Upper lobe of left lung (tissue), 4 donors: ENCODE measurements at regions not wholly inside any gene's neighbourhood (a gene's known extent, or its start where the extent isn't known, plus 50 kb on each side); places are given as distances from the start of the nearest gene placed in this dataset.

Source experiments
- POLR2A ChIP-seq, 4 donors: fragments of 450-650 bp; IDR thresholded peaks; one replicate each; pipeline ENCODE4 v1.5.1; 2016 to 2017; ENCODE audit warnings: antibody characterized with exemption in 4 of 4, mild to moderate bottlenecking in 2 of 4
- TF ChIP-seq, protein P1 (sequence below), 6 experiments: fragments of 450-650 bp in 4 of 6; fragments of 200-600 bp in 2 of 6; sonication (generic) in 2 of 6; IDR thresholded peaks; one replicate each; pipeline ENCODE4 v1.5.1; 2016 to 2019; ENCODE audit warnings: antibody characterized with exemption in 6 of 6

DNA sequence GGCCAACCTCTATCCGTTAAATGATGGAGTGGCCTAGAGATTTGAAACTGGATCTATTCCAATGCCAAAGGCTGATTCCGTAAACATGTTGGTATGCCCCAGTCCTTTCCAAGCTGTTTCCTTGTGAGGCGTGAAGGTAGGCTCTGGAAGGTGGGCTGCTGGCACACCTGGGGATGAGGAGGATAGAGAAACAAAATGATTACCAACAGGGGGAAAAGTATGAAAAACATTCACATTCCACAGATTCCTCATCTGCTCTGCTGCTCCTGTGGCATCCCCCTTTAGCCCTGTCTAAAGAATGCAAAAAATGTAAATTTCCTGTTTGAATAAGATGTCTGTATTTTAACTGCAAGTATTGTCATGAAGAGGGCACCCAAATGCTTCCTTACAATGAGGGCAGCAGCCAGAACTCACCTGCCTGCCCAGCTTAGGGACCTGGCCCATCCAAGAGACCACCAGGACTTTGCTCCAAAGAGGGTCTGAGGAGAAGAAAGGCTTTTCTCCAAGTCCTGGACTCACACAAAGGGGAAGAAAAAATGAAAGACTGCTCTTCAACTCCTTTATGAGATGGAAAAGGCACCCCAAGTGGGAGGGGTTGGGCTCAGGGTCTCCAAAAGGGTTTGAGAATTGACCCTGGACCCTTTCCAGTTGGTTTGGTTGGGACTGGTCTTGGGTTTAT, 132.3 kb upstream of the PELI1 start:
- TF ChIP-seq, protein P1, sequence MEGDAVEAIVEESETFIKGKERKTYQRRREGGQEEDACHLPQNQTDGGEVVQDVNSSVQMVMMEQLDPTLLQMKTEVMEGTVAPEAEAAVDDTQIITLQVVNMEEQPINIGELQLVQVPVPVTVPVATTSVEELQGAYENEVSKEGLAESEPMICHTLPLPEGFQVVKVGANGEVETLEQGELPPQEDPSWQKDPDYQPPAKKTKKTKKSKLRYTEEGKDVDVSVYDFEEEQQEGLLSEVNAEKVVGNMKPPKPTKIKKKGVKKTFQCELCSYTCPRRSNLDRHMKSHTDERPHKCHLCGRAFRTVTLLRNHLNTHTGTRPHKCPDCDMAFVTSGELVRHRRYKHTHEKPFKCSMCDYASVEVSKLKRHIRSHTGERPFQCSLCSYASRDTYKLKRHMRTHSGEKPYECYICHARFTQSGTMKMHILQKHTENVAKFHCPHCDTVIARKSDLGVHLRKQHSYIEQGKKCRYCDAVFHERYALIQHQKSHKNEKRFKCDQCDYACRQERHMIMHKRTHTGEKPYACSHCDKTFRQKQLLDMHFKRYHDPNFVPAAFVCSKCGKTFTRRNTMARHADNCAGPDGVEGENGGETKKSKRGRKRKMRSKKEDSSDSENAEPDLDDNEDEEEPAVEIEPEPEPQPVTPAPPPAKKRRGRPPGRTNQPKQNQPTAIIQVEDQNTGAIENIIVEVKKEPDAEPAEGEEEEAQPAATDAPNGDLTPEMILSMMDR (IDR thresholded peaks at IDR 0.05), result no peak
- no peak for TF ChIP-seq POLR2A (IDR thresholded peaks at IDR 0.05)
